Thoracic aorta (tissue), 2 donors: ENCODE measurements at regions not wholly inside any gene's neighbourhood (a gene's known extent, or its start where the extent isn't known, plus 50 kb on each side); places are given as distances from the start of the nearest gene placed in this dataset.

Source experiments
- ATAC-seq: fragments of 150-250 bp; one replicate; pipeline ENCODE4 v1.8.0; 2017; ENCODE audit warnings: low read depth; ENCODE audit not compliant: insufficient number of reproducible peaks, low FRiP score
- DNase-seq: peaks from one replicate; pipeline ENCODE4 v3.0.0-alpha.2; 2020; ENCODE audit warnings: low spot score
- H3K27ac ChIP-seq, 2 donors: fragments of 200-600 bp; sonication (generic); 1 replicate in 1 of 2; 2 replicates in 1 of 2; pipeline ENCODE4 v1.5.1; 2016; ENCODE audit warnings: mild to moderate bottlenecking in 2 of 2, moderate library complexity in 2 of 2
- H3K27me3 ChIP-seq: fragments of 200-600 bp; sonication (generic); replicated peaks from 2 replicates; pipeline ENCODE4 v1.6.0; 2016; ENCODE audit warnings: mild to moderate bottlenecking; ENCODE audit not compliant: insufficient read depth
- H3K36me3 ChIP-seq: fragments of 200-600 bp; sonication (generic); one replicate; pipeline ENCODE4 v1.5.1; 2016
- H3K4me1 ChIP-seq, 2 donors: fragments of 200-600 bp; sonication (generic); 1 replicate in 1 of 2; 2 replicates in 1 of 2; pipeline versions ENCODE4 v1.5.1 to v1.6.0; 2016; ENCODE audit warnings: low read depth in 2 of 2, mild to moderate bottlenecking in 1 of 2; ENCODE audit not compliant: control insufficient read depth in 1 of 2
- H3K4me3 ChIP-seq: fragments of 200-600 bp; sonication (generic); 2 replicates; pipeline ENCODE4 v1.5.1; 2016; ENCODE audit warnings: mild to moderate bottlenecking
- H3K9me3 ChIP-seq: fragments of 200-600 bp; sonication (generic); 2 replicates; pipeline ENCODE4 v1.5.1; 2016
- CTCF ChIP-seq: fragments of 200-600 bp; sonication (generic); IDR thresholded peaks from one replicate; pipeline ENCODE4 v1.5.1; 2019; ENCODE audit warnings: antibody characterized with exemption

GRCh38 chr5:145473042-145473642 lies 362.0 kb downstream of the PRELID2 start:
- TF ChIP-seq CTCF = no peak
- H3K4me1 ChIP-seq = peaks cover 13 to 17% of the 10 kb centered on the region in 2 donors
- no peak overlapping the region for H3K4me3 ChIP-seq
- no peaks in the 10 kb centered on the region for H3K27me3 ChIP-seq
- no peaks in the 10 kb centered on the region for H3K36me3 ChIP-seq
- no peak overlapping the region for H3K27ac ChIP-seq
- DNase-seq = no peak
- no peaks in the 10 kb centered on the region for H3K9me3 ChIP-seq
- no peak for ATAC-seq

DNA sequence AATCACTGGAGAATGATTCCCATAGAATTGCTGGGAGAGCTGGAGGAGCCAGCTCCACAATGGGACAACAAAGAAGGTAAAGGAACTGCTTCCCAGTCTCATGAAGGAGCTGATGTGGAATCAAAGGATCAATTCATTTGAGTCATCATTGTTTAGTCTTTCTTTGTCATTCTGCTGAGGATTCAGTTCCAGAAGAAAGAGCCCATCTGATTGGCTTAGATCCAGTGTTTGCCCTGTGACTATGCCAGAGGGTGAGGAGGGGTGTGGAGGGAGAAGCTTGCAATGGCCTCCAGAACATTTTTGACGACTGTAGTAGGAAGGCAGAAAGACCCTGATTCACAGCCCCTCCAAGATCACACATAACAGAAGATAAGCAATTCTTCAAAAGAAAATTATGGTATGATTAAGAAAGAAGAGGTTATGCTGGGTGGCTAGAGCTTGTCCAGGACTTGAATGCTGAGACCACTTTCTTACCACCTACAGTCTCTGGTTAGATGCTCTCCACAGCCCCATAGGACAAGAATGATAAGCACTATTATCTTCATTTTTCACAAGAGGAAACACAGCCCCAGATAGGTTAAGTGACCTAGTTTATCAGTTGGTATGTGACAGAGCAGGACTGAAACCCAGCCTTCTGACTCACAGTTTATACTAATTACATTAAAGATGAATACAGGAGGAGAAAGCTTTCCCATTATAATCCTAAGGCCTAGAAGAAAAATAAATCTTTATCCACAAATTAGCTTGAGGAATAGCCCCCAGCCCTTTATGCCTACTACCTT lies 363.1 kb downstream of the PRELID2 start:
- no peak for DNase-seq
- Histone ChIP-seq H3K27ac (no peak overlapping the region), H3K36me3 (no peaks in the 10 kb centered on the region), H3K9me3 (no peaks in the 10 kb centered on the region), H3K27me3 (no peaks in the 10 kb centered on the region), H3K4me1 (peaks cover 13 to 17% of the 10 kb centered on the region in 2 donors), H3K4me3 (no peak overlapping the region)
- ATAC-seq = no peak
- TF ChIP-seq CTCF = no peak

GRCh38 chr5:145471026-145471425 lies 364.1 kb downstream of the PRELID2 start:
- H3K27me3 ChIP-seq = no peaks in the 10 kb centered on the region
- no peak for TF ChIP-seq CTCF
- no peak overlapping the region for H3K27ac ChIP-seq
- H3K9me3 ChIP-seq = no peaks in the 10 kb centered on the region
- H3K4me1 ChIP-seq = peaks cover 18 to 25% of the 10 kb centered on the region in 2 donors
- ATAC-seq (no peak), DNase-seq (no peak)
- H3K4me3 ChIP-seq = no peak overlapping the region
- no peaks in the 10 kb centered on the region for H3K36me3 ChIP-seq

GRCh38 chr5:145470396-145470979 lies 364.7 kb downstream of the PRELID2 start:
- Histone ChIP-seq H3K9me3 (no peaks in the 10 kb centered on the region), H3K4me3 (no peak overlapping the region), H3K4me1 (peaks cover 20 to 30% of the 10 kb centered on the region in 2 donors), H3K27ac (no peak overlapping the region), H3K27me3 (no peaks in the 10 kb centered on the region), H3K36me3 (no peaks in the 10 kb centered on the region)
- DNase-seq = no peak
- TF ChIP-seq CTCF = no peak
- ATAC-seq = no peak

DNA sequence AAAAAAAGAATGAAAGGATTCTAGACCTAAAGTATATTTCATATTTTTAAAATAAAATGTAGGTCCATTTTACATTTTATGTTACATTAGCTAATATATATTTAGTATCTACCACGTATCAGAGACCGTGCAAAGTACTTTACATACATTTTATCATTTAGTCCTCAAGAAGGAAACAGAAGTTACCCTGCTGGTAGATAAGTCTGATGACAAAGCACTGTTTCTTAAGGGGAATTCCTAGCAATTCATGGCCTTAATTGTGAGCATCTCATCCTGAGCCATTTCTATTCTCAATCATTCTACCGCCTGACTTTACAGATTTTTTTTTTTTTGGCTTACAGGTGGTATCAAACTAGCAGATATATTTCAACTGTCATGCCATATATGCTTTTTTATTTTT lies 367.7 kb downstream of the PRELID2 start:
- Histone ChIP-seq H3K4me1 (peaks cover 12 to 26% of the 10 kb centered on the region in 2 donors), H3K27ac (no peak overlapping the region), H3K9me3 (no peaks in the 10 kb centered on the region), H3K36me3 (no peaks in the 10 kb centered on the region), H3K27me3 (no peaks in the 10 kb centered on the region), H3K4me3 (no peak overlapping the region)
- ATAC-seq = no peak
- TF ChIP-seq CTCF = no peak
- DNase-seq = no peak
